ENCODE measurements at regions not wholly inside any gene's neighbourhood (a gene's known extent, or its start where the extent isn't known, plus 50 kb on each side); places are given as distances from the start of the nearest gene placed in this dataset.

GRCh38 chr1:83632906-83633305 is 366.0 kb downstream of the TTLL7 start:
- Histone ChIP-seq H2AFZ (ENCODE audit: low read length) (no peak overlapping the region), H3K27ac (ENCODE audit: low read depth, low read length) (no peak overlapping the region), H3K4me3 (ENCODE audit: insufficient read depth, low read length) (no peak overlapping the region), H4K20me1 (ENCODE audit: insufficient read depth, low read length) (no peaks in the 10 kb centered on the region), H3K27me3 (ENCODE audit: insufficient read depth, low read length) (no peaks in the 10 kb centered on the region), H3K36me3 (ENCODE audit: insufficient read depth, low read length) (no peaks in the 10 kb centered on the region), H3K9me3 (ENCODE audit: low read depth, low read length) (no peaks in the 10 kb centered on the region), H3K4me2 (ENCODE audit: insufficient read depth, low read length) (no peak overlapping the region), H3K79me2 (ENCODE audit: insufficient read depth, low read length) (no peaks in the 10 kb centered on the region), H3K4me1 (ENCODE audit: insufficient read depth, low read length) (no peaks in the 10 kb centered on the region)
- DNase-seq (ENCODE audit: insufficient read length, low spot score, missing footprints), result no peak
- no peak for TF ChIP-seq CTCF (IDR thresholded peaks at IDR 0.05; ENCODE audit: extremely low read depth, low read depth, low read length)

GRCh38 chr1:83631851-83632250 is 367.1 kb downstream of the TTLL7 start:
- H3K27ac ChIP-seq (ENCODE audit: low read depth, low read length), result no peak overlapping the region

GRCh38 chr1:83627045-83627444 is 371.9 kb downstream of the TTLL7 start:
- no peaks in the 10 kb centered on the region for H3K4me1 ChIP-seq (ENCODE audit: insufficient read depth, low read length)
- H3K36me3 ChIP-seq (ENCODE audit: insufficient read depth, low read length), result no peaks in the 10 kb centered on the region
- no peak overlapping the region for H3K4me3 ChIP-seq (ENCODE audit: insufficient read depth, low read length)
- H3K4me2 ChIP-seq (ENCODE audit: insufficient read depth, low read length), result no peak overlapping the region
- no peak for DNase-seq (ENCODE audit: insufficient read length, low spot score, missing footprints)
- H3K9me3 ChIP-seq (ENCODE audit: low read depth, low read length), result no peaks in the 10 kb centered on the region
- no peak overlapping the region for H3K27ac ChIP-seq (ENCODE audit: low read depth, low read length)
- H3K79me2 ChIP-seq (ENCODE audit: insufficient read depth, low read length), result no peaks in the 10 kb centered on the region
- H4K20me1 ChIP-seq (ENCODE audit: insufficient read depth, low read length), result no peaks in the 10 kb centered on the region
- no peak for TF ChIP-seq CTCF (IDR thresholded peaks at IDR 0.05; ENCODE audit: extremely low read depth, low read depth, low read length)
- no peaks in the 10 kb centered on the region for H3K27me3 ChIP-seq (ENCODE audit: insufficient read depth, low read length)
- no peak overlapping the region for H2AFZ ChIP-seq (ENCODE audit: low read length)

More at GRCh38 chr1:83631851-83632250, 367.1 kb downstream of the TTLL7 start:
- H3K4me3 ChIP-seq (ENCODE audit: insufficient read depth, low read length), result no peak overlapping the region
- no peak overlapping the region for H2AFZ ChIP-seq (ENCODE audit: low read length)
- H3K4me1 ChIP-seq (ENCODE audit: insufficient read depth, low read length), result no peaks in the 10 kb centered on the region
- H3K4me2 ChIP-seq (ENCODE audit: insufficient read depth, low read length), result no peak overlapping the region
- H3K79me2 ChIP-seq (ENCODE audit: insufficient read depth, low read length), result no peaks in the 10 kb centered on the region
- no peaks in the 10 kb centered on the region for H4K20me1 ChIP-seq (ENCODE audit: insufficient read depth, low read length)
- DNase-seq (ENCODE audit: insufficient read length, low spot score, missing footprints), result no peak
- no peaks in the 10 kb centered on the region for H3K36me3 ChIP-seq (ENCODE audit: insufficient read depth, low read length)
- no peaks in the 10 kb centered on the region for H3K27me3 ChIP-seq (ENCODE audit: insufficient read depth, low read length)
- no peaks in the 10 kb centered on the region for H3K9me3 ChIP-seq (ENCODE audit: low read depth, low read length)
- TF ChIP-seq CTCF (IDR thresholded peaks at IDR 0.05; ENCODE audit: extremely low read depth, low read depth, low read length), result no peak

- Histone ChIP-seq H3K9me3 (ENCODE audit: low read depth, low read length) (no peaks in the 10 kb centered on the region), H3K4me2 (ENCODE audit: insufficient read depth, low read length) (no peak overlapping the region)
- no peak for TF ChIP-seq CTCF (IDR thresholded peaks at IDR 0.05; ENCODE audit: extremely low read depth, low read depth, low read length)
These were observed 372.3 kb downstream of the TTLL7 start for GRCh38 chr1:83626603-83627002.

More at GRCh38 chr1:83626603-83627002, 372.3 kb downstream of the TTLL7 start:
- H3K36me3 ChIP-seq (ENCODE audit: insufficient read depth, low read length), result no peaks in the 10 kb centered on the region
- no peak overlapping the region for H2AFZ ChIP-seq (ENCODE audit: low read length)
- no peaks in the 10 kb centered on the region for H3K4me1 ChIP-seq (ENCODE audit: insufficient read depth, low read length)
- H3K27me3 ChIP-seq (ENCODE audit: insufficient read depth, low read length), result no peaks in the 10 kb centered on the region
- no peaks in the 10 kb centered on the region for H4K20me1 ChIP-seq (ENCODE audit: insufficient read depth, low read length)
- H3K4me3 ChIP-seq (ENCODE audit: insufficient read depth, low read length), result no peak overlapping the region
- no peak overlapping the region for H3K27ac ChIP-seq (ENCODE audit: low read depth, low read length)
- no peaks in the 10 kb centered on the region for H3K79me2 ChIP-seq (ENCODE audit: insufficient read depth, low read length)
- no peak for DNase-seq (ENCODE audit: insufficient read length, low spot score, missing footprints)
